ENCODE measurements at regions not wholly inside any gene's neighbourhood (a gene's known extent, or its start where the extent isn't known, plus 50 kb on each side); places are given as distances from the start of the nearest gene placed in this dataset.

GRCh38 chr10:8280946-8281345 lies 226.5 kb downstream of the GATA3 start:
- H3K36me3 ChIP-seq (ENCODE audit: insufficient read depth, low read length) = no peaks in the 10 kb centered on the region
- peaks cover 7% of the 10 kb centered on the region for H3K4me1 Mint-ChIP-seq (ENCODE audit: low read depth)
- H3K4me3 Mint-ChIP-seq = no peak overlapping the region
- no peaks in the 10 kb centered on the region for H3K36me3 Mint-ChIP-seq (ENCODE audit: low read depth)
- no peaks in the 10 kb centered on the region for H3K27me3 Mint-ChIP-seq
- H3K27me3 ChIP-seq (ENCODE audit: control insufficient read depth in 1 of 2, insufficient read depth in 2 of 2, low read length in 2 of 2) = no peaks in the 10 kb centered on the region
- ChIA-PET POLR2A (no interaction called here), CTCF (no interaction called here)
- H3K27ac Mint-ChIP-seq = no peak overlapping the region
- no peak overlapping the region for H3K4me3 ChIP-seq (ENCODE audit: low read length)
- no peaks in the 10 kb centered on the region for H3K9me3 Mint-ChIP-seq
- H3K9me3 ChIP-seq (ENCODE audit: control insufficient read depth in 1 of 2, insufficient read depth in 1 of 2, low read length in 2 of 2) = no peaks in the 10 kb centered on the region
- TF ChIP-seq CTCF (IDR thresholded peaks at IDR 0.05) = no peak
- no peak overlapping the region for H3K27ac ChIP-seq (ENCODE audit: low read depth in 1 of 2, low read length in 2 of 2)
- DNase-seq (no peak), ATAC-seq (ENCODE audit: poor library complexity) (no peak)
- no peaks in the 10 kb centered on the region for H3K4me1 ChIP-seq (ENCODE audit: insufficient read depth, low read length)
- intact Hi-C loops (cut with DNase I, micrococcal nuclease) = no loop called here

- Mint-ChIP-seq H3K36me3 (ENCODE audit: low read depth) (no peaks in the 10 kb centered on the region), H3K4me3 (no peak overlapping the region), H3K9me3 (no peaks in the 10 kb centered on the region), H3K27me3 (no peaks in the 10 kb centered on the region), H3K27ac (no peak overlapping the region), H3K4me1 (ENCODE audit: low read depth) (peaks cover 7% of the 10 kb centered on the region)
- no peaks in the 10 kb centered on the region for H3K27me3 ChIP-seq (ENCODE audit: control insufficient read depth in 1 of 2, insufficient read depth in 2 of 2, low read length in 2 of 2)
- peak in 1 of 14 experiments; percentile 32 for DNase-seq
- no peak for ATAC-seq (ENCODE audit: poor library complexity)
- H3K36me3 ChIP-seq (ENCODE audit: insufficient read depth, low read length) = no peaks in the 10 kb centered on the region
- no peak overlapping the region for H3K27ac ChIP-seq (ENCODE audit: low read depth in 1 of 2, low read length in 2 of 2)
- ChIA-PET POLR2A (no interaction called here), CTCF (no interaction called here)
- intact Hi-C loops (cut with DNase I, micrococcal nuclease) = no loop called here
- no peaks in the 10 kb centered on the region for H3K9me3 ChIP-seq (ENCODE audit: control insufficient read depth in 1 of 2, insufficient read depth in 1 of 2, low read length in 2 of 2)
- H3K4me3 ChIP-seq (ENCODE audit: low read length) = no peak overlapping the region
- TF ChIP-seq CTCF (IDR thresholded peaks at IDR 0.05) = no peak
- H3K4me1 ChIP-seq (ENCODE audit: insufficient read depth, low read length) = no peaks in the 10 kb centered on the region
These were observed 227.9 kb downstream of the GATA3 start for GRCh38 chr10:8282340-8282739.

- ATAC-seq (ENCODE audit: poor library complexity) = no peak
- Histone ChIP-seq H3K36me3 (ENCODE audit: insufficient read depth, low read length) (no peaks in the 10 kb centered on the region), H3K4me1 (ENCODE audit: insufficient read depth, low read length) (no peaks in the 10 kb centered on the region), H3K4me3 (ENCODE audit: low read length) (no peak overlapping the region), H3K27ac (ENCODE audit: low read depth in 1 of 2, low read length in 2 of 2) (no peak overlapping the region), H3K9me3 (ENCODE audit: control insufficient read depth in 1 of 2, insufficient read depth in 1 of 2, low read length in 2 of 2) (no peaks in the 10 kb centered on the region), H3K27me3 (ENCODE audit: control insufficient read depth in 1 of 2, insufficient read depth in 2 of 2, low read length in 2 of 2) (no peaks in the 10 kb centered on the region)
- H3K27ac Mint-ChIP-seq = no peak overlapping the region
- ChIA-PET POLR2A (no interaction called here), CTCF (no interaction called here)
- no peak for DNase-seq
- peaks cover 7% of the 10 kb centered on the region for H3K4me1 Mint-ChIP-seq (ENCODE audit: low read depth)
- no peaks in the 10 kb centered on the region for H3K27me3 Mint-ChIP-seq
- no peaks in the 10 kb centered on the region for H3K36me3 Mint-ChIP-seq (ENCODE audit: low read depth)
- no peaks in the 10 kb centered on the region for H3K9me3 Mint-ChIP-seq
- H3K4me3 Mint-ChIP-seq = no peak overlapping the region
- no peak for TF ChIP-seq CTCF (IDR thresholded peaks at IDR 0.05)
- intact Hi-C loops (cut with DNase I, micrococcal nuclease) = no loop called here
These were observed 228.8 kb downstream of the GATA3 start for GRCh38 chr10:8283166-8283905.

Measured in CD4-positive, alpha-beta T cell (primary cell).